Panc1 (cell line): ENCODE measurements at regions not wholly inside any gene's neighbourhood (a gene's known extent, or its start where the extent isn't known, plus 50 kb on each side); places are given as distances from the start of the nearest gene placed in this dataset.

Experiments
- ATAC-seq: fragments of 200-7000 bp; cut with Tn5 transposase; 2 replicates; pipeline ENCODE4 v1.9.1; 2020; ENCODE audit warnings: mild to moderate bottlenecking, moderate library complexity
- BruUV-seq: library from RNA; stranded (reverse); fragments of 400-500 nt; replicated peaks from 2 replicates; lab custom pipeline; 2021; lab: Mats Ljungman, UMichigan
- CTCF ChIA-PET: fragments of 300-600 bp; sonication (Branson Sonifier 250); formaldehyde crosslinking; loops from one replicate; lab custom pipeline; 2022; ENCODE audit warnings: antibody characterized with exemption; lab: Charles Lee
- POLR2A ChIA-PET: fragments of 300-600 bp; sonication (Branson Sonifier 250); formaldehyde crosslinking; loops from one replicate; lab custom pipeline; 2022; ENCODE audit warnings: antibody characterized with exemption; lab: Charles Lee
- DNase-seq: peaks from one replicate; pipeline ENCODE4 v3.0.0-alpha.2; 2010; ENCODE audit warnings: low read depth, low spot score
- H3K27ac ChIP-seq: 2 replicates; pipeline ENCODE4 v1.5.1; 2011; ENCODE audit warnings: mild to moderate bottlenecking, low read length, inconsistent platforms
- H3K27me3 ChIP-seq: fragments of 200-500 bp; sonication (Bioruptor generic); 2 replicates; pipeline ENCODE4 v1.6.0; 2014; ENCODE audit warnings: low read length, inconsistent platforms; ENCODE audit not compliant: control insufficient read depth, insufficient read depth
- H3K36me3 ChIP-seq: fragments of 200-500 bp; sonication (Bioruptor generic); 2 replicates; pipeline ENCODE4 v1.5.1; 2014; ENCODE audit warnings: inconsistent platforms, mild to moderate bottlenecking, low read length, moderate library complexity; ENCODE audit not compliant: control insufficient read depth, insufficient read depth
- H3K4me1 ChIP-seq: 2 replicates; pipeline ENCODE4 v1.5.1; 2011; ENCODE audit warnings: inconsistent platforms, mild to moderate bottlenecking, low read length, moderate library complexity; ENCODE audit not compliant: control insufficient read depth, insufficient read depth
- H3K4me3 ChIP-seq, 2 experiments: 2 replicates each; pipeline ENCODE4 v1.5.1; 2011 to 2012; ENCODE audit warnings: low read depth in 2 of 2, low read length in 2 of 2, mild to moderate bottlenecking in 2 of 2, inconsistent platforms in 1 of 2, moderate library complexity in 1 of 2
- H3K9me3 ChIP-seq: fragments of 200-500 bp; sonication (Bioruptor generic); 2 replicates; pipeline ENCODE4 v1.5.1; 2014; ENCODE audit warnings: low read depth, mild to moderate bottlenecking, inconsistent platforms, low read length, moderate library complexity; ENCODE audit not compliant: control insufficient read depth, insufficient read depth
- CTCF ChIP-seq: fragments of 450-650 bp; IDR thresholded peaks from 2 replicates; pipeline ENCODE4 v1.5.1; 2017; ENCODE audit warnings: mild to moderate bottlenecking
- POLR2AphosphoS5 ChIP-seq: IDR thresholded peaks from 2 replicates; pipeline ENCODE4 v1.6.1; 2012; ENCODE audit warnings: mild to moderate bottlenecking, low read depth, low read length, moderate library complexity
- REST ChIP-seq, 2 experiments: IDR thresholded peaks; 2 replicates each; pipeline ENCODE4 v1.6.1; 2011 to 2012; ENCODE audit warnings: low read depth in 2 of 2, control low read depth in 1 of 2, low read length in 1 of 2, mild to moderate bottlenecking in 1 of 2, moderate library complexity in 1 of 2; ENCODE audit not compliant: insufficient read depth in 1 of 2
- SIN3A ChIP-seq: IDR thresholded peaks from 2 replicates; pipeline ENCODE4 v1.6.1; 2012; ENCODE audit warnings: low read depth, mild to moderate bottlenecking, low read length, moderate library complexity, borderline replicate concordance; ENCODE audit not compliant: insufficient read depth
- TCF7L2 ChIP-seq: IDR thresholded peaks from 2 replicates; pipeline ENCODE4 v1.6.1; 2011; ENCODE audit warnings: mild to moderate bottlenecking, low read depth, low read length, inconsistent platforms
- in situ Hi-C: cut with HindIII; loops from 2 replicates; pipeline ENCODE4 v1.10.0; 2016; ENCODE audit warnings: low sequenced_read_pairs, low pct_unique_long_range_greater_than_20kb
- intact Hi-C: fragments of 100-400 bp; cut with micrococcal nuclease; formaldehyde crosslinking; loops from one replicate; pipeline ENCODE4 v1.10.0; 2022; ENCODE audit not compliant: unreplicated experiment

GRCh38 chr14:30417121-30417520 is 141.8 kb upstream of the G2E3 start:
- POLR2A ChIA-PET: no interaction called here
- in situ Hi-C loops (no loop called here), intact Hi-C loops (no loop called here)
- no peak for ATAC-seq
- Histone ChIP-seq H3K4me3 (no peak overlapping the region), H3K27me3 (no peaks in the 10 kb centered on the region), H3K9me3 (no peaks in the 10 kb centered on the region), H3K36me3 (no peaks in the 10 kb centered on the region), H3K4me1 (no peaks in the 10 kb centered on the region), H3K27ac (no peak overlapping the region)
- no peak for TF ChIP-seq REST (IDR thresholded peaks at IDR 0.05; ENCODE audit: insufficient read depth in 1 of 2, low read depth in 2 of 2, low read length in 1 of 2)
- TF ChIP-seq CTCF: no peak
- TF ChIP-seq POLR2AphosphoS5: no peak
- no peak for TF ChIP-seq TCF7L2
- no peak for TF ChIP-seq SIN3A
- CTCF ChIA-PET: no interaction called here
- BruUV-seq: no TSS peak
- DNase-seq: no peak

- POLR2A ChIA-PET: no interaction called here
- Histone ChIP-seq H3K27me3 (no peaks in the 10 kb centered on the region), H3K4me3 (no peak overlapping the region), H3K4me1 (no peaks in the 10 kb centered on the region), H3K27ac (no peak overlapping the region), H3K9me3 (no peaks in the 10 kb centered on the region), H3K36me3 (no peaks in the 10 kb centered on the region)
- TF ChIP-seq REST (IDR thresholded peaks at IDR 0.05; ENCODE audit: insufficient read depth in 1 of 2, low read depth in 2 of 2, low read length in 1 of 2) (no peak), POLR2AphosphoS5 (no peak), TCF7L2 (no peak), SIN3A (no peak)
- intact Hi-C loops (no loop called here), in situ Hi-C loops (no loop called here)
- CTCF ChIA-PET: no interaction called here
- BruUV-seq: no TSS peak
- ATAC-seq (no peak), DNase-seq (no peak)
These were observed 141.0 kb upstream of the G2E3 start for GRCh38 chr14:30417999-30418398.
